HL-60 (cell line): ENCODE measurements at regions not wholly inside any gene's neighbourhood (a gene's known extent, or its start where the extent isn't known, plus 50 kb on each side); places are given as distances from the start of the nearest gene placed in this dataset.

Source experiments
- CTCF ChIP-seq: IDR thresholded peaks from one replicate; pipeline ENCODE4 v1.5.1; 2011; ENCODE audit warnings: low read length, control low read depth, inconsistent platforms; ENCODE audit not compliant: insufficient read depth
- POLR2AphosphoS5 ChIP-seq: IDR thresholded peaks from 2 replicates; pipeline ENCODE4 v1.6.1; 2012; ENCODE audit warnings: low read depth

GRCh38 chr11:110038201-110038600 lies 55.0 kb upstream of the ZC3H12C start:
- no peak for TF ChIP-seq POLR2AphosphoS5
- TF ChIP-seq CTCF: no peak
